Skeletal muscle tissue (tissue), 3 donors: ENCODE measurements at regions not wholly inside any gene's neighbourhood (a gene's known extent, or its start where the extent isn't known, plus 50 kb on each side); places are given as distances from the start of the nearest gene placed in this dataset.
"Not testable (repeated sequence)": the region's sequence is repeated elsewhere in the genome, so short reads cannot be mapped to it uniquely, and the experiment has no call there.

Source experiments
- H3K27ac ChIP-seq: one replicate; pipeline ENCODE4 v1.7.0; 2013; ENCODE audit warnings: mild to moderate bottlenecking, low read depth, low read length, inconsistent platforms
- H3K27me3 ChIP-seq, 3 donors: one replicate each; pipeline ENCODE4 v1.7.0; 2013; ENCODE audit warnings: low read length in 3 of 3; ENCODE audit not compliant: control insufficient read depth in 3 of 3, insufficient read depth in 3 of 3
- H3K36me3 ChIP-seq, 3 donors: one replicate each; pipeline ENCODE4 v1.7.0; 2013; ENCODE audit warnings: low read length in 3 of 3; ENCODE audit not compliant: control insufficient read depth in 3 of 3, insufficient read depth in 3 of 3
- H3K4me1 ChIP-seq, 3 donors: one replicate each; pipeline ENCODE4 v1.7.0; 2013; ENCODE audit warnings: low read length in 3 of 3, mild to moderate bottlenecking in 3 of 3; ENCODE audit not compliant: control insufficient read depth in 3 of 3, insufficient read depth in 3 of 3
- H3K4me3 ChIP-seq, 3 donors: one replicate each; pipeline ENCODE4 v1.7.0; 2013; ENCODE audit warnings: low read length in 3 of 3
- H3K9ac ChIP-seq, 3 donors: one replicate each; pipeline ENCODE4 v1.7.0; 2013; ENCODE audit warnings: low read length in 3 of 3, mild to moderate bottlenecking in 3 of 3, moderate library complexity in 2 of 3, low read depth in 1 of 3
- H3K9me3 ChIP-seq, 3 donors: one replicate each; pipeline ENCODE4 v1.7.0; 2013; ENCODE audit warnings: low read length in 3 of 3; ENCODE audit not compliant: control insufficient read depth in 3 of 3
- donor health status: Osteomylitis.

DNA sequence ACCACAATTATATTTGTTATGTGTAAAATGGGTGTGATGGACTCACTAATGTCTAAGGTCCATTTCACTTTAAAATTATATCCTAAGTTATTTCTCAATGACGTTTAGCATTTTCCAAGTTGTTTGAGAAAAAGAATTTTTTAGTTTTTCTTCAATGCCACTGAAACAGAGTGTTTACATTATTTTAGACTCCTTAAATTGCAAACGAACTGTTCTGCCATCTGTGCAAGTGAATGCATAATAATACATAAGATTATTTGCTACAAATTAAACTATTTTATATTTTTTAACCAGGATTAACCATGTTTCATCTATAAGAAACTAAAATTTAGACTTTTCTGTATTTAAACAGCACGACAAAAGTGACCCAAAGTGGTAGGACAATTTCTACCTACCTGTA is 425.4 kb downstream of the NDFIP2 start:
- no peak overlapping the region for H3K27ac ChIP-seq
- H3K4me3 ChIP-seq, result no peak overlapping the region
- no peaks in the 10 kb centered on the region for H3K4me1 ChIP-seq
- no peaks in the 10 kb centered on the region for H3K36me3 ChIP-seq
- H3K9me3 ChIP-seq, result no peaks in the 10 kb centered on the region
- H3K9ac ChIP-seq, result no peak overlapping the region
- no peaks in the 10 kb centered on the region for H3K27me3 ChIP-seq

DNA sequence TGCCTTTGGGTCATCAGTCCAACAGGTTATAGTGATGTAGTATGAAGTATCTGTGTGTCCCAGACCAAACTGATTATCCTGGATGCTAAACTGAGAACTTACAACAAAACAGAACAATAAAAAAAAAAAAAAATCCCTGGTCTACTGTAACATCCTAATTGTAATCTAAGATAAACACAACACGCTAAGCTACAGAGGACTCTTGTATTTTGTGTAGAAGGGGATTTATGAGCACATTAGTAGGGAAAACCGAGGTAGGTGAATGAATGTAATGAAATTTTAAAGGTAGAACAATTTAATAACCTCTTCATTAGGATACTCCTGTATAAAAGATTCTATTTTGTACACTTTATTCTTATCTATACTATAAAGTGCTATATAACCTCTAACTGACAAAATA is 424.1 kb downstream of the NDFIP2 start:
- Histone ChIP-seq H3K27me3 (no peaks in the 10 kb centered on the region), H3K4me1 (no peaks in the 10 kb centered on the region), H3K27ac (no peak overlapping the region), H3K4me3 (no peak overlapping the region), H3K36me3 (no peaks in the 10 kb centered on the region), H3K9me3 (no peaks in the 10 kb centered on the region), H3K9ac (no peak overlapping the region)

DNA sequence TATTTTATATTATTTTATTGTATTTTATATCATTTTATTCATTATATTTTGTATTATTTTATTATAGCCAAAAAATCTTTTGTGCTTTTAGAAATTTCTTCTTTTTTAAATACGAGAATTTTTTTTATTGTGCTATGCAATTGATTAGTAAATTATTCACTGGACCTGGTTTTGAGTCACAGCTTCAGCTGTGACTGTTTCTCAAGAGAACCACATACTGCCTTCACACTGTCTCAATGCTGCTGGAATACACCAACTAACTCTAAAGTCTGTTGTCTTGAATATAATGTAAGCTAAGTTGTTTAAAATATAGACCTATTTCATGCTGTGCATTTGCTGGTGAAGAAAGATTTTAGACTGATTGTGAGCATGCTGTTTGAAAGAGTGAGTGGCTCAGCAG is 423.6 kb downstream of the NDFIP2 start:
- H3K4me1 ChIP-seq, result no peaks in the 10 kb centered on the region
- H3K4me3 ChIP-seq, result no peak overlapping the region
- no peak overlapping the region for H3K27ac ChIP-seq
- no peaks in the 10 kb centered on the region for H3K36me3 ChIP-seq
- no peak overlapping the region for H3K9ac ChIP-seq
- no peaks in the 10 kb centered on the region for H3K9me3 ChIP-seq
- H3K27me3 ChIP-seq, result no peaks in the 10 kb centered on the region

DNA sequence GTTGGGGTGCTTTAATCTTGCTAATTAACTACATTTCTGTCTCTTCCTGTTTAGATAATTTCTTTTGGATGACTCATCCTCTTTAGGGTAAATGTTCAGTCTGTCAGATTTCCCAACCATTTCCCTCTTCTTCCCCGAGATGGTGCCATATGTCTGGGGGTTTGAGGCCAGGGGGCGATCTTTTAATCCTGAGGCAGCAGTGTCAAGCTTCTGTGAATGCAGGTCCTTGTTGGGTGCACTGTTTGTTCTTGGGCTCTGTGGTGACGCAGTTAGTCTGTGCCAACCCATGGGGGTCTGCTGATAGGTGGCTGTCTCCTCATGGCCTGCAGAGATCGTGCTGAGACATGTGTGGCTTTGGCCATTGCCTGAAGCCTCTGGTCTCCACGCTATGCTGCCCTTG is 420.4 kb downstream of the NDFIP2 start:
- Histone ChIP-seq H3K4me1 (peaks cover 0 to 11% (median 2%) of the 10 kb centered on the region in 3 donors), H3K9me3 (no peaks in the 10 kb centered on the region), H3K27ac (no peak overlapping the region), H3K4me3 (no peak overlapping the region), H3K36me3 (no peaks in the 10 kb centered on the region), H3K9ac (no peak overlapping the region), H3K27me3 (no peaks in the 10 kb centered on the region)

DNA sequence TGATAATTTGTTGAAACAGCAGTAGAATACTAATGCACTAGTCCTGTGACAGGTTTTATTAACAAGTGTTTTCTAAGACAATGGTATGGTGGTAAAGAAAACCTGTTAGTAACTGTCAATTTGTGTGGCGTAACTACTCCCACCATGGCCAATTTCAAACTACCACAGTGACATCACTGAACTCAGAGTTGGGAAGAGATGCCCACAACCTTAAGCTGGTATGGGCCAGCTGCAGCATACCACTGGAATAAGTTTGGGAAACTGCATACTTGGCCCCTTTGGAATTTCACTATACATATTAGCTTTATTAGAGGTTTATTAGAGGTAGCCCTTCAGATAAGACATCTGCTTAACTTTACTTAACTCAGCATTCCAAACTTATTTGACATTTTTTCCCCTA is 419.4 kb downstream of the NDFIP2 start:
- H3K9me3 ChIP-seq, result no peaks in the 10 kb centered on the region
- H3K27ac ChIP-seq, result no peak overlapping the region
- H3K4me1 ChIP-seq, result peaks cover 0 to 11% (median 2%) of the 10 kb centered on the region in 3 donors
- no peak overlapping the region for H3K4me3 ChIP-seq
- no peaks in the 10 kb centered on the region for H3K36me3 ChIP-seq
- H3K27me3 ChIP-seq, result no peaks in the 10 kb centered on the region
- no peak overlapping the region for H3K9ac ChIP-seq

DNA sequence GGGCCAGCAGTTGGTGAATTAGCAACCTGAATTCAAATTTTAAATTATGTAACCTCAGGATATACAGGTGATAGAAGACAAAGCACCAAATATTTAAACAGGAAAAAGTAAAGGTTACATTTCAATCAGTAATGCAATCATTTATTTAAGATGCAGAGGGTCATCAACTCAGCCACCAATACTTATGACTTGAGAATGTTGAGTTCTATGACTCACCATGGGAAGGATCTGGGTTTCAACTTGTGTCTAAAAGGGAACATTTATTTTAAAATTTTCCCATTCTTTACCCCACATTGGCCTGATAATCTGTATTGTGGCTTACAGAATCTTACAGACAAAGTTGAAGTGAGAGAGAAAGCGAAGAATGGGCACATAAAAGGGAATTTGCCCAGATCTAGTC is 418.0 kb downstream of the NDFIP2 start:
- H3K27ac ChIP-seq, result no peak overlapping the region
- H3K9ac ChIP-seq, result no peak overlapping the region
- peaks cover 2 to 11% (median 4%) of the 10 kb centered on the region in 3 donors for H3K4me1 ChIP-seq
- no peak overlapping the region for H3K4me3 ChIP-seq
- H3K36me3 ChIP-seq, result no peaks in the 10 kb centered on the region
- no peaks in the 10 kb centered on the region for H3K9me3 ChIP-seq
- no peaks in the 10 kb centered on the region for H3K27me3 ChIP-seq

DNA sequence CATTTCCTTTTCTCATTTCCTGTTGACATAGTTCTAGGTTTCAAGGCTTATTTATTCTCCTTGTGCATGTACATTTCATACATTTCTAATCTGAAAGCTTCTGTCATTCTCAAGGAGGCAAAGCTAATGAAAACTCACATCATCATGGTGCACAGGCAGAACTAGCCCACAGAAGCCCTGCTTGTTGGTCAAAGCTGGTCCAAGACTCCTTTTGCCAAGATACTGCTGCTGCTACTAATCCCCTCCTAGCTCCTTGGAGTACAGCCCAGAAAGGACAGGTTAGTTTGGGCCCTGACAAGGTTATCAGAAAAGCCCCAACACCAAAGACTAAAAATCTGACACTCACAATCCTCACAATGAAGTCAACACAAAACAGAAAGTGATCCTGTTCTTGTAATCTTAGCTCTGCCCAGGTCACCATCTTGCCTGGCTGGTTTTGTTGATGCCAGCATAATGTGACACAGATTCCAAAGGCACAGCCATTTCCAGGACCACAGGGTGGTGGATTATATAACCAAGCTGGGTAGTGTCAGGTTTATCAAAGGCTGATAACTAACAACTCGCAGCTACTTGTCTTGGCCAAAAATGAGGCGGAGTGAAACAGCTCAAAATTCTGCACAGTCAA is 417.4 kb downstream of the NDFIP2 start:
- Histone ChIP-seq H3K36me3 (no peaks in the 10 kb centered on the region), H3K27ac (peak overlapping the region; percentile 43), H3K9ac (no peak overlapping the region), H3K9me3 (no peaks in the 10 kb centered on the region), H3K27me3 (no peaks in the 10 kb centered on the region), H3K4me3 (no peak overlapping the region), H3K4me1 (peaks cover 2 to 11% (median 4%) of the 10 kb centered on the region in 3 donors)

DNA sequence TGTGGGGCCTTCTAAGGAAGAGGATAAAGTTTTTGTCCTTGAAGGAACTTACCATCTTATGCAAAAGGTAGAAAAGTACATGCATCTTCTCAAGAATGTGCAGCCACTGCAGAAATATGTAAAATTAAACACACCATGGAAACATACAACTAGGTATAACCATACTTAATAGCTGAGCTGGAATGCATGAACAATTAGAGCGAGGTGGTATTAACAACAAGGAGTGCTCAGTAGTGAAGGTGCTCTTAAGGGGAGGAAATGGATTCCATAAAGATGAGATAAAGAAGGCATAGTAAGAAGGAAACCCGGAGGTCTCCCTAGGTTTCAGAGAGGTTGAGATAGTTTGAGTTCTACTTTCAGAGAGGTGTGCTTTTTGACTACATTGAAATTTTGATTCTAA is 415.9 kb downstream of the NDFIP2 start:
- no peak overlapping the region for H3K9ac ChIP-seq
- H3K9me3 ChIP-seq, result no peaks in the 10 kb centered on the region
- no peak overlapping the region for H3K4me3 ChIP-seq
- peaks cover 2 to 11% (median 4%) of the 10 kb centered on the region in 3 donors for H3K4me1 ChIP-seq
- no peaks in the 10 kb centered on the region for H3K27me3 ChIP-seq
- no peaks in the 10 kb centered on the region for H3K36me3 ChIP-seq
- H3K27ac ChIP-seq, result no peak overlapping the region

DNA sequence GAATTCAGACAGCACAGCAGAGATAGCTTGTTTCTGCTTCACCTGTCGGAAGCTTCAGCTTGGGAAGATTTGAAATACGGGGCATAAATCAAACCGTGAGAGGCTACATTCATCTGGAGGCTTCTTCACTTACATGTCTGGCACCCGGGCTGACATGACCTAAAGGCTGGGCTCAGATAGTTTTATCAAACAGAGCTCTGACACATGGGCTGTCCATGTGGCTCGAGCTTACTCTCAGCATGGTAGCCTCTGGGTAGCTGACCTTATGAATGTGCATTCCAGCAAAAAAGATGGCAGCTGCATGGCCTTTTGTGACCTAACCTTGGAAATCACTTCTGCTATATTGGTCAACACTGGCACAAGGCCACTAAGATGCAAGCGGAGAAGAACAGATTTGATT is 414.5 kb downstream of the NDFIP2 start:
- Histone ChIP-seq H3K27me3 (no peaks in the 10 kb centered on the region), H3K9me3 (no peaks in the 10 kb centered on the region), H3K4me1 (peaks cover 2 to 11% (median 4%) of the 10 kb centered on the region in 3 donors), H3K4me3 (no peak overlapping the region), H3K36me3 (no peaks in the 10 kb centered on the region), H3K9ac (no peak overlapping the region), H3K27ac (no peak overlapping the region)

DNA sequence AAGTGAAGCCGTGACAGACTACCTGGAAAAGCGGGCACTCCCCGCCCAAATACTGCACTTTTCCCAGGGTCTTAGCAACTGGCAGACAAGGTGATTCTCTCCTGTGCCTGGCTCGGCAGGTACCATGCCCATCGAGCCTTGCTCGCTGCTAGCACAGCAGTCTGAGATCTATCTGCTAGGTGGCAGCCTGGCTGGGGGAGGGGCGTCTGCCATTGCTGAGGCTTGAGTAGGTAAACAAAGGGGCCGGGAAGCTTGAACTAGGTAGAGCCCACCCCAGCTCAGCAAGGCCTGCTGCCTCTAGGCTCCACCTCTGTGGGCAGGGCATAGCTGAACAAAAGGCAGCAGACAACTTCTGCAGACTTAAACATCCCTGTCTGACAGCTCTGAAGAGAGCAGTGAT is 406.3 kb downstream of the NDFIP2 start:
- not testable (repeated sequence) for H3K4me1 ChIP-seq, H3K4me3 ChIP-seq, H3K9me3 ChIP-seq, H3K27ac ChIP-seq, H3K9ac ChIP-seq, H3K27me3 ChIP-seq, H3K36me3 ChIP-seq

DNA sequence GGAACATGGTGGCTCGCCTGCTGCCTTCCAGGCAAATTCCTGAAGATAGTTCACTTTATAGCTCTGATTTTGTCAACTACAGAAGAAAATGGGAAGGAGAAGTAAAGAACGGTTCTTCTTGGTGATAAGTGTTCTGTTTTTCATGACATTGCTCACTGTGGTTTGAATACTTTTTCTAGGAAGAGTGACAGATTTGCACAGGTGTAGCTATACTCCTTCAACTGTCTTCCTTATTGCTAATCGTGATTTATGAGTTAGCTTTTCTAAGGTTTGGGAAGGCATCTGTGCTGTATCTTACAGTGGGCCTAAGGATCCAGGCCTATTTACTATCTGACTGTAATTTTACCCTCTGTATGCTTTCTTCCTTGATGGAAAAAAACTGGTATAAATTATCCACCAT is 405.6 kb downstream of the NDFIP2 start:
- Histone ChIP-seq H3K4me1 (no peaks in the 10 kb centered on the region), H3K27ac (no peak overlapping the region), H3K9me3 (no peaks in the 10 kb centered on the region), H3K9ac (no peak overlapping the region), H3K27me3 (no peaks in the 10 kb centered on the region), H3K4me3 (no peak overlapping the region), H3K36me3 (no peaks in the 10 kb centered on the region)
